ENCODE measurements at regions not wholly inside any gene's neighbourhood (a gene's known extent, or its start where the extent isn't known, plus 50 kb on each side); places are given as distances from the start of the nearest gene placed in this dataset.
A peak's percentile ranks its signal among the peaks of the same experiment; 100 is the strongest.

DNA sequence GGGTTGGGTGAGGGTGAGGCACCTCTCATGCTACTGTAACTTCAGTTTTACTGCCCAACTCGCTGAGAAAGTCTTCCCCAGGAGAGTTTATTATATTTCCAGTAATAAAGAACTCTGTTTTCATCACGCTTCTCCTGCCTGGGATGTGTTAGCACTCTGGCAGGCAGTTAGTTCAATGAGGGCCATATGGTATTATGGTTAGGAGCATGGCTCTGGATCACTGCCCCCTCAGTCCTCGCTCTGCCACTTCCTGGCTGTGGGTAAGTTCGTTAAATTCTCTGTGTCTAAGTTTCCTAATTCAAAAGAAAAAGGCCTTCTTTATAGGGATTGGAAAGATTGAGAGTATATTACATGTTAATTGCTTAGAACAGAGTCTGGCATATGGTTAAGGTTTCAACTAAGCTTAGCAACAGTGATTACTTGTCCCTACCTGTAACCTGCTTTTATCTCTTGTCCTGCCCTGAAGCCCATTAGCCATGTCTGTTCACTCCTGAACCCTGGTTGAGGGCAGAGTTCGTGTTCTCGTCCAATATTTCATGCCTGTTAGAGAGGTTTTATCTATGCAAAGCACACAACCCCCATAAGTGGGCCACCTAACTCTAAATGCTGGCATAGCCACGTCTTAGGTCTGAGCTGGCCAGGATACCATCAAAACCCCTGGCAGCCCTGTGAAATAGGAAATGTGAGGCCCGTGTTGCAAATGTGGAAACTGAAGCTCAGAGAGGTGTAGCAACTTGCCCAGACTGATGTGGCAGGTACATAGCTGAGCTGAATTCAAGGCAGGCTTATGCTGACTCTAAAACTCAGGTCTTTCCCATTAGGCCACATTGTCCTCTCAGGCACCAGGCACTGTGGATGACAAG, 342.5 kb upstream of the JARID2 start:
- Histone ChIP-seq H3K9me3 (replicated peaks in 1 of 2; ENCODE audit: control insufficient read depth in 2 of 2, insufficient read depth in 1 of 2, low read depth in 1 of 2, low read length in 2 of 2) (no peaks in the 10 kb centered on the region), H2BK120ac (ENCODE audit: low read depth, low read length) (no peak overlapping the region), H3K9ac (ENCODE audit: low read depth, low read length, poor library complexity) (no peak overlapping the region), H3K14ac (ENCODE audit: low read length) (no peak overlapping the region), H2BK12ac (ENCODE audit: low read length) (no peak overlapping the region), H3K4me2 (ENCODE audit: insufficient read depth, low read length, poor library complexity, severe bottlenecking) (no peak overlapping the region), H3K23ac (ENCODE audit: low read depth, low read length, poor library complexity) (no peak overlapping the region), H3K27ac (replicated peaks; ENCODE audit: low read length) (no peak overlapping the region), H4K8ac (ENCODE audit: low read depth, low read length) (no peak overlapping the region), H3K79me1 (ENCODE audit: low read depth, low read length) (no peaks in the 10 kb centered on the region), H3K4ac (ENCODE audit: low read length) (no peak overlapping the region), H2BK15ac (ENCODE audit: low read length) (no peak overlapping the region), H2AK5ac (ENCODE audit: low read depth, low read length) (no peak overlapping the region), H2AFZ (ENCODE audit: low read length) (no peak overlapping the region), H4K91ac (ENCODE audit: low read depth, low read length, poor library complexity) (no peak overlapping the region), H3K27me3 (ENCODE audit: control insufficient read depth in 3 of 3, insufficient read depth in 3 of 3, low read depth in 1 of 3, low read length in 3 of 3) (no peaks in the 10 kb centered on the region), H3K4me3 (ENCODE audit: low read length in 2 of 2) (no peak overlapping the region), H2BK5ac (ENCODE audit: low read length) (no peak overlapping the region), H3K4me1 (ENCODE audit: control insufficient read depth in 2 of 2, insufficient read depth in 1 of 2, low read depth in 1 of 2, low read length in 2 of 2) (no peaks in the 10 kb centered on the region), H3K18ac (ENCODE audit: low read length) (no peak overlapping the region), H3K36me3 (replicated peaks in 1 of 2; ENCODE audit: control insufficient read depth in 2 of 2, insufficient read depth in 2 of 2, low read length in 2 of 2) (no peaks in the 10 kb centered on the region)
- WGBS, 2 donors (ENCODE audit: extremely low coverage in 2 of 2, insufficient read length in 2 of 2, insufficient replicate concordance in 1 of 2) = no CpG with 5 or more reads among the region's 8 CpGs
- no peak for DNase-seq (ENCODE audit: low spot score)

- Histone ChIP-seq H3K18ac (ENCODE audit: low read length) (no peak overlapping the region), H4K8ac (ENCODE audit: low read depth, low read length) (no peak overlapping the region), H3K4ac (ENCODE audit: low read length) (no peak overlapping the region), H3K79me1 (ENCODE audit: low read depth, low read length) (no peaks in the 10 kb centered on the region), H3K4me2 (ENCODE audit: insufficient read depth, low read length, poor library complexity, severe bottlenecking) (no peak overlapping the region), H3K14ac (ENCODE audit: low read length) (no peak overlapping the region), H2AFZ (ENCODE audit: low read length) (no peak overlapping the region), H2BK12ac (ENCODE audit: low read length) (no peak overlapping the region), H3K9ac (ENCODE audit: low read depth, low read length, poor library complexity) (no peak overlapping the region), H3K4me3 (ENCODE audit: low read length in 2 of 2) (no peak overlapping the region), H3K23ac (ENCODE audit: low read depth, low read length, poor library complexity) (no peak overlapping the region), H3K9me3 (replicated peaks in 1 of 2; ENCODE audit: control insufficient read depth in 2 of 2, insufficient read depth in 1 of 2, low read depth in 1 of 2, low read length in 2 of 2) (no peaks in the 10 kb centered on the region), H2BK15ac (ENCODE audit: low read length) (no peak overlapping the region), H3K4me1 (ENCODE audit: control insufficient read depth in 2 of 2, insufficient read depth in 1 of 2, low read depth in 1 of 2, low read length in 2 of 2) (no peaks in the 10 kb centered on the region), H2BK5ac (ENCODE audit: low read length) (no peak overlapping the region), H3K27ac (replicated peaks; ENCODE audit: low read length) (no peak overlapping the region), H2AK5ac (ENCODE audit: low read depth, low read length) (no peak overlapping the region), H3K27me3 (ENCODE audit: control insufficient read depth in 3 of 3, insufficient read depth in 3 of 3, low read depth in 1 of 3, low read length in 3 of 3) (no peaks in the 10 kb centered on the region), H4K91ac (ENCODE audit: low read depth, low read length, poor library complexity) (no peak overlapping the region), H2BK120ac (ENCODE audit: low read depth, low read length) (no peak overlapping the region), H3K36me3 (replicated peaks in 1 of 2; ENCODE audit: control insufficient read depth in 2 of 2, insufficient read depth in 2 of 2, low read length in 2 of 2) (no peaks in the 10 kb centered on the region)
- no peak for DNase-seq (ENCODE audit: low spot score)
- WGBS, 2 donors (ENCODE audit: extremely low coverage in 2 of 2, insufficient read length in 2 of 2, insufficient replicate concordance in 1 of 2) = no CpG with 5 or more reads among the region's 3 CpGs
These were observed 340.7 kb upstream of the JARID2 start for GRCh38 chr6:14905201-14905600.

GRCh38 chr6:14906621-14907020, 339.2 kb upstream of the JARID2 start:
- Histone ChIP-seq H4K91ac (ENCODE audit: low read depth, low read length, poor library complexity) (no peak overlapping the region), H3K23ac (ENCODE audit: low read depth, low read length, poor library complexity) (no peak overlapping the region), H3K14ac (ENCODE audit: low read length) (no peak overlapping the region), H2BK5ac (ENCODE audit: low read length) (no peak overlapping the region), H2AK5ac (ENCODE audit: low read depth, low read length) (no peak overlapping the region), H3K9me3 (replicated peaks in 1 of 2; ENCODE audit: control insufficient read depth in 2 of 2, insufficient read depth in 1 of 2, low read depth in 1 of 2, low read length in 2 of 2) (no peaks in the 10 kb centered on the region), H3K18ac (ENCODE audit: low read length) (no peak overlapping the region), H2AFZ (ENCODE audit: low read length) (no peak overlapping the region), H3K4me2 (ENCODE audit: insufficient read depth, low read length, poor library complexity, severe bottlenecking) (no peak overlapping the region), H2BK120ac (ENCODE audit: low read depth, low read length) (no peak overlapping the region), H3K4ac (ENCODE audit: low read length) (no peak overlapping the region), H3K27me3 (ENCODE audit: control insufficient read depth in 3 of 3, insufficient read depth in 3 of 3, low read depth in 1 of 3, low read length in 3 of 3) (no peaks in the 10 kb centered on the region), H4K8ac (ENCODE audit: low read depth, low read length) (no peak overlapping the region), H3K36me3 (replicated peaks in 1 of 2; ENCODE audit: control insufficient read depth in 2 of 2, insufficient read depth in 2 of 2, low read length in 2 of 2) (no peaks in the 10 kb centered on the region), H2BK15ac (ENCODE audit: low read length) (no peak overlapping the region), H3K4me1 (ENCODE audit: control insufficient read depth in 2 of 2, insufficient read depth in 1 of 2, low read depth in 1 of 2, low read length in 2 of 2) (no peaks in the 10 kb centered on the region), H3K79me1 (ENCODE audit: low read depth, low read length) (no peaks in the 10 kb centered on the region), H3K27ac (replicated peaks; ENCODE audit: low read length) (no peak overlapping the region), H3K4me3 (ENCODE audit: low read length in 2 of 2) (no peak overlapping the region), H3K9ac (ENCODE audit: low read depth, low read length, poor library complexity) (no peak overlapping the region), H2BK12ac (ENCODE audit: low read length) (no peak overlapping the region)
- no CpG with 5 or more reads among the region's 2 CpGs for WGBS, 2 donors (ENCODE audit: extremely low coverage in 2 of 2, insufficient read length in 2 of 2, insufficient replicate concordance in 1 of 2)
- no peak for DNase-seq (ENCODE audit: low spot score)

- H3K27me3 ChIP-seq (ENCODE audit: control insufficient read depth in 3 of 3, insufficient read depth in 3 of 3, low read depth in 1 of 3, low read length in 3 of 3) = no peaks in the 10 kb centered on the region
- H3K27ac ChIP-seq (replicated peaks; ENCODE audit: low read length) = no peak overlapping the region
- no peak overlapping the region for H4K8ac ChIP-seq (ENCODE audit: low read depth, low read length)
- no peak overlapping the region for H2BK120ac ChIP-seq (ENCODE audit: low read depth, low read length)
- WGBS, 2 donors (ENCODE audit: extremely low coverage in 2 of 2, insufficient read length in 2 of 2, insufficient replicate concordance in 1 of 2) = no CpG with 5 or more reads among the region's 13 CpGs
- H3K23ac ChIP-seq (ENCODE audit: low read depth, low read length, poor library complexity) = no peak overlapping the region
- H2AK5ac ChIP-seq (ENCODE audit: low read depth, low read length) = no peak overlapping the region
- H3K36me3 ChIP-seq (replicated peaks in 1 of 2; ENCODE audit: control insufficient read depth in 2 of 2, insufficient read depth in 2 of 2, low read length in 2 of 2) = no peaks in the 10 kb centered on the region
- H2AFZ ChIP-seq (ENCODE audit: low read length) = peak overlapping the region; percentile 47
- H3K79me1 ChIP-seq (ENCODE audit: low read depth, low read length) = no peaks in the 10 kb centered on the region
- DNase-seq (ENCODE audit: low spot score) = no peak
- no peaks in the 10 kb centered on the region for H3K9me3 ChIP-seq (replicated peaks in 1 of 2; ENCODE audit: control insufficient read depth in 2 of 2, insufficient read depth in 1 of 2, low read depth in 1 of 2, low read length in 2 of 2)
- no peak overlapping the region for H3K18ac ChIP-seq (ENCODE audit: low read length)
- H2BK12ac ChIP-seq (ENCODE audit: low read length) = no peak overlapping the region
- H3K9ac ChIP-seq (ENCODE audit: low read depth, low read length, poor library complexity) = no peak overlapping the region
- H3K14ac ChIP-seq (ENCODE audit: low read length) = no peak overlapping the region
- H3K4ac ChIP-seq (ENCODE audit: low read length) = no peak overlapping the region
- H4K91ac ChIP-seq (ENCODE audit: low read depth, low read length, poor library complexity) = no peak overlapping the region
- H2BK15ac ChIP-seq (ENCODE audit: low read length) = no peak overlapping the region
- peaks cover 0 to 8% of the 10 kb centered on the region in 2 donors for H3K4me1 ChIP-seq (ENCODE audit: control insufficient read depth in 2 of 2, insufficient read depth in 1 of 2, low read depth in 1 of 2, low read length in 2 of 2)
- H3K4me2 ChIP-seq (ENCODE audit: insufficient read depth, low read length, poor library complexity, severe bottlenecking) = no peak overlapping the region
- no peak overlapping the region for H2BK5ac ChIP-seq (ENCODE audit: low read length)
- H3K4me3 ChIP-seq (ENCODE audit: low read length in 2 of 2) = no peak overlapping the region
These were observed 334.9 kb upstream of the JARID2 start for GRCh38 chr6:14910692-14911547.
